ENCODE measurements at regions not wholly inside any gene's neighbourhood (a gene's known extent, or its start where the extent isn't known, plus 50 kb on each side); places are given as distances from the start of the nearest gene placed in this dataset.

DNA sequence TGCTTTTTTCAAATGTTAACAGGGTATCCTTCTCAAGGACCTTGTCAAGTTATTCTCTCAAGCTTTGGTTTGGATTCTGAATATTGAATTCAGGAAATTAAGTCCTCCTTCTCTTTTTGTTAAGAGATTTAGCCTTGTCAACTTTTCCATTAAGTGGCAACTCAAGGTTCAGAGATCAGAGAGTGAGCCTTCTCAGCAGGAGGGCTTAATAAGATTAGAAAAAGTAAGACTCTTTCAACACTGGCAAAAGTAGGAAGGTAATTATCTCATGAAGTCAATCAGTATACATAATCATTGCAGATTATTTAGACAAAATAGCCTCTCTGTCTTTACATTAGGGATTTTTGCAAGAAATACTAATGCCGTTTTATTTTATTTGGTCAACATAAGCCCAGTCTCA is 330.7 kb downstream of the KIF2B start:
- TF ChIP-seq, protein P1, sequence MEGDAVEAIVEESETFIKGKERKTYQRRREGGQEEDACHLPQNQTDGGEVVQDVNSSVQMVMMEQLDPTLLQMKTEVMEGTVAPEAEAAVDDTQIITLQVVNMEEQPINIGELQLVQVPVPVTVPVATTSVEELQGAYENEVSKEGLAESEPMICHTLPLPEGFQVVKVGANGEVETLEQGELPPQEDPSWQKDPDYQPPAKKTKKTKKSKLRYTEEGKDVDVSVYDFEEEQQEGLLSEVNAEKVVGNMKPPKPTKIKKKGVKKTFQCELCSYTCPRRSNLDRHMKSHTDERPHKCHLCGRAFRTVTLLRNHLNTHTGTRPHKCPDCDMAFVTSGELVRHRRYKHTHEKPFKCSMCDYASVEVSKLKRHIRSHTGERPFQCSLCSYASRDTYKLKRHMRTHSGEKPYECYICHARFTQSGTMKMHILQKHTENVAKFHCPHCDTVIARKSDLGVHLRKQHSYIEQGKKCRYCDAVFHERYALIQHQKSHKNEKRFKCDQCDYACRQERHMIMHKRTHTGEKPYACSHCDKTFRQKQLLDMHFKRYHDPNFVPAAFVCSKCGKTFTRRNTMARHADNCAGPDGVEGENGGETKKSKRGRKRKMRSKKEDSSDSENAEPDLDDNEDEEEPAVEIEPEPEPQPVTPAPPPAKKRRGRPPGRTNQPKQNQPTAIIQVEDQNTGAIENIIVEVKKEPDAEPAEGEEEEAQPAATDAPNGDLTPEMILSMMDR (IDR thresholded peaks at IDR 0.05): no peak
- TF ChIP-seq POLR2A (IDR thresholded peaks at IDR 0.05) (no peak), POLR2AphosphoS5 (IDR thresholded peaks at IDR 0.05) (no peak)
